ENCODE measurements at regions not wholly inside any gene's neighbourhood (a gene's known extent, or its start where the extent isn't known, plus 50 kb on each side); places are given as distances from the start of the nearest gene placed in this dataset.

- ATAC-seq = no peak
Observed at GRCh38 chr9:75609401-75609800, 281.1 kb upstream of the PCSK5 start.

More at GRCh38 chr9:75609401-75609800, 281.1 kb upstream of the PCSK5 start:
- Histone ChIP-seq H3K27ac (ENCODE audit: extremely low read length, insufficient read depth, low read length) (no peak overlapping the region), H4K20me1 (ENCODE audit: insufficient read depth, low read length) (no peaks in the 10 kb centered on the region), H3K9me3 (ENCODE audit: low read length) (no peaks in the 10 kb centered on the region), H3K79me2 (ENCODE audit: insufficient read depth, low read length) (no peaks in the 10 kb centered on the region), H3K4me2 (ENCODE audit: low read depth, low read length) (no peak overlapping the region), H2AFZ (ENCODE audit: low read length) (no peak overlapping the region), H3K4me1 (ENCODE audit: insufficient read depth, low read length) (no peaks in the 10 kb centered on the region), H3K4me3 (replicated peaks in 1 of 3; ENCODE audit: insufficient read depth in 1 of 3, low read depth in 2 of 3, low read length in 3 of 3) (no peak overlapping the region), H3K27me3 (ENCODE audit: control insufficient read depth in 1 of 2, insufficient read depth in 2 of 2, low read length in 2 of 2) (no peaks in the 10 kb centered on the region), H3K9ac (ENCODE audit: insufficient read depth, low read depth, low read length) (no peak overlapping the region), H3K36me3 (replicated peaks in 1 of 2; ENCODE audit: control insufficient read depth in 1 of 2, insufficient read depth in 2 of 2, low read length in 2 of 2) (no peaks in the 10 kb centered on the region)
- FAIRE-seq (no peak), DNase-seq (ENCODE audit: low spot score) (no peak)
- CTCF ChIA-PET (ENCODE audit: low intra/inter-chr PET ratio, low total read pairs) = no interaction called here
- in situ Hi-C loops (cut with HindIII; ENCODE audit: extremely low pct_ligation_motif_present, low pct_unique_long_range_greater_than_20kb) (no loop called here), intact Hi-C loops (cut with micrococcal nuclease; ENCODE audit: unreplicated experiment) (no loop called here)
- TF ChIP-seq NR2F6 (IDR thresholded peaks at IDR 0.05) (no peak), NR2F6 (CRISPR knock-in tag; IDR thresholded peaks at IDR 0.05) (no peak), MTA3 (CRISPR knock-in tag; IDR thresholded peaks at IDR 0.05) (no peak), ZNF235 (CRISPR knock-in tag; IDR thresholded peaks at IDR 0.05; ENCODE audit: borderline replicate concordance) (no peak), ZBTB10 (CRISPR knock-in tag; IDR thresholded peaks at IDR 0.05; ENCODE audit: borderline replicate concordance) (no peak), CBFB (CRISPR knock-in tag; IDR thresholded peaks at IDR 0.05) (no peak), GATAD1 (CRISPR knock-in tag; IDR thresholded peaks at IDR 0.05) (no peak), MAF1 (CRISPR knock-in tag; IDR thresholded peaks at IDR 0.05; ENCODE audit: borderline replicate concordance) (no peak), ZNF790 (CRISPR knock-in tag; IDR thresholded peaks at IDR 0.05; ENCODE audit: borderline replicate concordance) (no peak), ELF1 (CRISPR knock-in tag; IDR thresholded peaks at IDR 0.05) (no peak), ZBTB7A (CRISPR knock-in tag; IDR thresholded peaks at IDR 0.05) (no peak), SP5 (CRISPR knock-in tag; IDR thresholded peaks at IDR 0.05; ENCODE audit: borderline replicate concordance, low read depth) (no peak), SIX1 (CRISPR knock-in tag; IDR thresholded peaks at IDR 0.05; ENCODE audit: borderline replicate concordance) (no peak)
- POLR2A ChIA-PET = no interaction called here
- BruUV-seq (replicated peaks) = no TSS peak
